H9 (cell line): ENCODE measurements at regions not wholly inside any gene's neighbourhood (a gene's known extent, or its start where the extent isn't known, plus 50 kb on each side); places are given as distances from the start of the nearest gene placed in this dataset.

ENCODE experiments used
- DNase-seq: peaks from one replicate; pipeline ENCODE4 v3.0.0-alpha.2; 2017
- H2AFZ ChIP-seq: one replicate; pipeline ENCODE4 v1.6.1; 2013; ENCODE audit warnings: mild to moderate bottlenecking, low read length, control low read depth, moderate library complexity
- H2AK5ac ChIP-seq: 2 replicates; pipeline ENCODE4 v1.6.1; 2013; ENCODE audit warnings: low read length, control low read depth, mixed read lengths; ENCODE audit not compliant: insufficient read length
- H2BK120ac ChIP-seq: one replicate; pipeline ENCODE4 v1.6.1; 2013; ENCODE audit warnings: low read depth, mild to moderate bottlenecking, low read length, control low read depth, inconsistent platforms; ENCODE audit not compliant: poor library complexity, severe bottlenecking
- H2BK12ac ChIP-seq: 2 replicates; pipeline ENCODE4 v1.6.1; 2013; ENCODE audit warnings: low read length, control low read depth, mixed read lengths, low read depth; ENCODE audit not compliant: insufficient read length
- H2BK15ac ChIP-seq: 2 replicates; pipeline ENCODE4 v1.6.1; 2013; ENCODE audit warnings: low read depth, low read length, control low read depth
- H2BK20ac ChIP-seq: one replicate; pipeline ENCODE4 v1.6.1; 2013; ENCODE audit warnings: low read depth, mild to moderate bottlenecking, low read length, control low read depth, inconsistent platforms; ENCODE audit not compliant: poor library complexity, severe bottlenecking
- H2BK5ac ChIP-seq: 2 replicates; pipeline ENCODE4 v1.6.1; 2013; ENCODE audit warnings: low read length, control low read depth, mixed read lengths; ENCODE audit not compliant: insufficient read length
- H3K14ac ChIP-seq: 2 replicates; pipeline ENCODE4 v1.6.1; 2013; ENCODE audit warnings: low read length, control low read depth; ENCODE audit not compliant: insufficient read depth
- H3K18ac ChIP-seq: 2 replicates; pipeline ENCODE4 v1.6.1; 2013; ENCODE audit warnings: low read depth, mild to moderate bottlenecking, mixed read lengths, low read length, control low read depth; ENCODE audit not compliant: insufficient read length
- H3K23ac ChIP-seq: 2 replicates; pipeline ENCODE4 v1.6.1; 2013; ENCODE audit warnings: low read length, control low read depth, mixed read lengths, low read depth; ENCODE audit not compliant: insufficient read length
- H3K23me2 ChIP-seq: 2 replicates; pipeline ENCODE4 v1.6.1; 2013; ENCODE audit warnings: low read depth, mild to moderate bottlenecking, mixed read lengths, low read length, control low read depth; ENCODE audit not compliant: insufficient read length, poor library complexity, severe bottlenecking
- H3K27ac ChIP-seq: 2 replicates; pipeline ENCODE4 v1.5.1; 2013; ENCODE audit warnings: low read length, control low read depth, mixed read lengths, low read depth; ENCODE audit not compliant: insufficient read length
- H3K27me3 ChIP-seq: 2 replicates; pipeline ENCODE4 v1.6.1; 2013; ENCODE audit warnings: low read length, control low read depth, inconsistent platforms; ENCODE audit not compliant: insufficient read depth
- H3K4ac ChIP-seq: 2 replicates; pipeline ENCODE4 v1.6.1; 2013; ENCODE audit warnings: low read depth, mild to moderate bottlenecking, control low read depth, inconsistent platforms, low read length, moderate library complexity
- H3K4me1 ChIP-seq: 2 replicates; pipeline ENCODE4 v1.6.1; 2013; ENCODE audit warnings: low read length, control low read depth, inconsistent platforms; ENCODE audit not compliant: insufficient read depth
- H3K4me2 ChIP-seq: 2 replicates; pipeline ENCODE4 v1.6.1; 2013; ENCODE audit warnings: low read length, control low read depth, mixed read lengths; ENCODE audit not compliant: insufficient read length, insufficient read depth
- H3K56ac ChIP-seq: 2 replicates; pipeline ENCODE4 v1.6.1; 2013; ENCODE audit warnings: low read depth, mild to moderate bottlenecking, mixed read lengths, low read length, control low read depth; ENCODE audit not compliant: insufficient read length
- H3K79me1 ChIP-seq: 2 replicates; pipeline ENCODE4 v1.6.1; 2013; ENCODE audit warnings: low read depth, mild to moderate bottlenecking, moderate library complexity, low read length, control low read depth, inconsistent platforms; ENCODE audit not compliant: insufficient read depth, poor library complexity, severe bottlenecking
- H3K79me2 ChIP-seq: 2 replicates; pipeline ENCODE4 v1.6.1; 2013; ENCODE audit warnings: low read length, control low read depth, inconsistent platforms; ENCODE audit not compliant: insufficient read depth
- H3K9ac ChIP-seq: 2 replicates; pipeline ENCODE4 v1.6.1; 2013; ENCODE audit warnings: low read length, control low read depth, mixed read lengths; ENCODE audit not compliant: insufficient read length; ENCODE audit errors: extremely low read depth
- H3K9me3 ChIP-seq: one replicate; pipeline ENCODE4 v1.6.1; 2013; ENCODE audit warnings: low read depth, low read length, inconsistent platforms; ENCODE audit not compliant: control insufficient read depth
- H3T11ph ChIP-seq: one replicate; pipeline ENCODE4 v1.6.1; 2013; ENCODE audit warnings: mild to moderate bottlenecking, low read length, control low read depth, inconsistent platforms
- H4K20me1 ChIP-seq: one replicate; pipeline ENCODE4 v1.6.1; 2013; ENCODE audit not compliant: control insufficient read depth, insufficient read length, insufficient read depth
- H4K5ac ChIP-seq: 2 replicates; pipeline ENCODE4 v1.6.1; 2013; ENCODE audit warnings: low read depth, mild to moderate bottlenecking, mixed read lengths, low read length, control low read depth; ENCODE audit not compliant: insufficient read length
- H4K8ac ChIP-seq: replicated peaks from 2 replicates; pipeline ENCODE4 v1.6.1; 2013; ENCODE audit warnings: low read length, control low read depth, mixed read lengths, low read depth; ENCODE audit not compliant: insufficient read length
- H4K91ac ChIP-seq: 2 replicates; pipeline ENCODE4 v1.6.1; 2013; ENCODE audit warnings: low read depth, mild to moderate bottlenecking, moderate library complexity, mixed read lengths, low read length, control low read depth; ENCODE audit not compliant: insufficient read length
- H3K27ac Mint-ChIP-seq, 3 experiments: 2 replicates in 2 of 3; 3 replicates in 1 of 3; pipeline ENCODE4 v1.8.0; 2020 to 2021; ENCODE audit warnings: mixed read lengths in 3 of 3, mild to moderate bottlenecking in 1 of 3, moderate library complexity in 1 of 3
- H3K27me3 Mint-ChIP-seq: 2 replicates; pipeline ENCODE4 v1.8.0; 2021; ENCODE audit warnings: low read depth, mild to moderate bottlenecking, moderate library complexity, mixed read lengths
- H3K36me3 Mint-ChIP-seq, 3 experiments: 2 replicates in 2 of 3; 3 replicates in 1 of 3; pipeline ENCODE4 v1.8.0; 2020 to 2021; ENCODE audit warnings: low read depth in 3 of 3, mixed read lengths in 3 of 3; ENCODE audit not compliant: insufficient read depth in 1 of 3
- H3K4me1 Mint-ChIP-seq, 2 experiments: 2 replicates each; pipeline ENCODE4 v1.8.0; 2020; ENCODE audit warnings: mixed read lengths in 2 of 2
- H3K4me3 Mint-ChIP-seq, 2 experiments: 2 replicates in 1 of 2; 3 replicates in 1 of 2; pipeline ENCODE4 v1.8.0; 2020 to 2021; ENCODE audit warnings: mild to moderate bottlenecking in 2 of 2, mixed read lengths in 2 of 2, moderate library complexity in 1 of 2
- H3K9me3 Mint-ChIP-seq, 2 experiments: 2 replicates in 1 of 2; 3 replicates in 1 of 2; pipeline ENCODE4 v1.8.0; 2020; ENCODE audit warnings: mild to moderate bottlenecking in 2 of 2, mixed read lengths in 2 of 2, moderate library complexity in 1 of 2
- CTCF ChIP-seq: fragments of 200-600 bp; sonication (generic); conservative IDR thresholded peaks from 3 replicates; pipeline ENCODE4 v1.8.0; 2021; ENCODE audit warnings: antibody characterized with exemption, mild to moderate bottlenecking
- WGBS: extraction: QIAGEN DNeasy Blood & Tissue Kit; methylation state at CpG from one replicate; pipeline ENCODE4 v1.1.7; 2013; ENCODE audit warnings: missing lambda C conversion rate, low lambda C conversion rate, mixed read lengths; ENCODE audit not compliant: insufficient read length; ENCODE audit errors: extremely low coverage; 5-methylcytosine and 5-hydroxymethylcytosine counted together

- Histone ChIP-seq H3K4ac (no peak overlapping the region), H3K23me2 (no peaks in the 10 kb centered on the region), H4K5ac (no peak overlapping the region), H3K23ac (no peak overlapping the region), H3K4me1 (peaks cover 12% of the 10 kb centered on the region; the same call in 1 of the 2 replicates), H3K14ac (no peak overlapping the region), H4K8ac (no peak overlapping the region), H3K27me3 (no peaks in the 10 kb centered on the region), H2BK5ac (no peak overlapping the region), H2BK15ac (no peak overlapping the region), H3K56ac (no peak overlapping the region), H2BK12ac (no peak overlapping the region), H4K20me1 (no peaks in the 10 kb centered on the region), H3K9me3 (no peaks in the 10 kb centered on the region), H3K18ac (no peak overlapping the region), H3K9ac (no peak overlapping the region), H4K91ac (no peak overlapping the region), H3K79me1 (no peaks in the 10 kb centered on the region), H3K79me2 (no peaks in the 10 kb centered on the region), H3K4me2 (no peak overlapping the region), H3T11ph (no peak overlapping the region), H3K27ac (no peak overlapping the region), H2BK120ac (no peak overlapping the region), H2AK5ac (no peak overlapping the region), H2AFZ (no peak overlapping the region), H2BK20ac (no peak overlapping the region)
- Mint-ChIP-seq H3K27ac (no peak overlapping the region), H3K4me3 (no peak overlapping the region), H3K9me3 (no peaks in the 10 kb centered on the region), H3K36me3 (no peaks in the 10 kb centered on the region), H3K4me1 (peaks cover 20 to 26% of the 10 kb centered on the region in 2 experiments), H3K27me3 (peaks cover 1% of the 10 kb centered on the region; the same call in 1 of the 2 replicates)
- no peak for DNase-seq
- no peak for TF ChIP-seq CTCF
- no CpG with 5 or more reads among the region's 5 CpGs for WGBS
Measured at GRCh38 chr5:74478328-74478727, 162.2 kb downstream of the ENC1 start.
